ENCODE measurements at regions not wholly inside any gene's neighbourhood (a gene's known extent, or its start where the extent isn't known, plus 50 kb on each side); places are given as distances from the start of the nearest gene placed in this dataset.

- TF ChIP-seq CTCF (IDR thresholded peaks at IDR 0.05) (no peak), POLR2A (IDR thresholded peaks at IDR 0.05) (no peak)
These were observed 445.1 kb downstream of the TMA16 start for GRCh38 chr4:163939597-163939996.
